HepG2 (cell line): ENCODE measurements at regions not wholly inside any gene's neighbourhood (a gene's known extent, or its start where the extent isn't known, plus 50 kb on each side); places are given as distances from the start of the nearest gene placed in this dataset.

Source experiments
- ATAC-seq: fragments of 200-7000 bp; cut with Tn5 transposase; 3 replicates; pipeline ENCODE4 v1.9.1; 2020; ENCODE audit warnings: mild to moderate bottlenecking, moderate library complexity
- BruUV-seq: library from RNA; stranded (reverse); fragments of 400-500 nt; replicated peaks from 2 replicates; lab custom pipeline; 2021; lab: Mats Ljungman, UMichigan
- CTCF ChIA-PET: fragments of 300-600 bp; formaldehyde crosslinking; extraction: SDS; loops from one replicate; lab custom pipeline; 2021; ENCODE audit warnings: low total read pairs, inconsistent platforms, low intra/inter-chr PET ratio; lab: Yijun Ruan, JAX
- POLR2A ChIA-PET: fragments of 350-600 bp; sonication (Branson Sonifier 250); formaldehyde crosslinking; loops from one replicate; lab custom pipeline; 2020; ENCODE audit warnings: antibody characterized with exemption, inconsistent platforms; lab: Yijun Ruan, JAX
- DNase-seq: peaks from one replicate; pipeline ENCODE4 v3.0.0-alpha.2; 2015; ENCODE audit warnings: low spot score
- FAIRE-seq: peaks from 3 replicates; lab custom pipeline; 2011; peaks lifted over from hg19 to GRCh38; lab: Jason Lieb, UNC
- H2AFZ ChIP-seq: one replicate; pipeline ENCODE4 v1.6.1; 2011; ENCODE audit warnings: low read length, inconsistent platforms
- H3K27ac ChIP-seq: fragments of 300-600 bp; 3 replicates; pipeline ENCODE4 v1.8.0; 2011; ENCODE audit warnings: mixed run types, mild to moderate bottlenecking, mixed read lengths, low read length, inconsistent platforms; ENCODE audit not compliant: insufficient read depth; ENCODE audit errors: extremely low read length
- H3K27me3 ChIP-seq, 2 experiments: fragments of 200-600 bp in 1 of 2; 2 replicates in 1 of 2; 3 replicates in 1 of 2; pipeline versions ENCODE4 v1.6.0 to v1.8.0; 2011; ENCODE audit warnings: low read length in 2 of 2, mild to moderate bottlenecking in 2 of 2, moderate library complexity in 2 of 2, inconsistent platforms in 1 of 2; ENCODE audit not compliant: insufficient read depth in 2 of 2, control insufficient read depth in 1 of 2
- H3K36me3 ChIP-seq, 2 experiments: fragments of 200-600 bp in 1 of 2; replicated peaks in 1 of 2; 2 replicates in 1 of 2; 3 replicates in 1 of 2; pipeline versions ENCODE4 v1.5.1 to v1.8.0; 2011; ENCODE audit warnings: low read length in 2 of 2, inconsistent platforms in 1 of 2; ENCODE audit not compliant: insufficient read depth in 2 of 2, control insufficient read depth in 1 of 2
- H3K4me1 ChIP-seq: 2 replicates; pipeline ENCODE4 v1.5.1; 2012; ENCODE audit warnings: low read length, inconsistent platforms; ENCODE audit not compliant: insufficient read depth
- H3K4me2 ChIP-seq: 2 replicates; pipeline ENCODE4 v1.6.0; 2011; ENCODE audit warnings: low read depth, low read length, inconsistent platforms
- H3K4me3 ChIP-seq, 3 experiments: fragments of 200-600 bp in 1 of 3; sonication (generic), shearing (Covaris generic) in 1 of 3; replicated peaks in 1 of 3; 2 replicates each; pipeline ENCODE4 v1.5.1; 2011 to 2016; ENCODE audit warnings: low read length in 3 of 3, inconsistent platforms in 2 of 3, low read depth in 2 of 3, mild to moderate bottlenecking in 2 of 3, control low read depth in 1 of 3, mixed read lengths in 1 of 3; ENCODE audit not compliant: insufficient read depth in 1 of 3
- H3K79me2 ChIP-seq: one replicate; pipeline ENCODE4 v1.6.1; 2011; ENCODE audit warnings: low read length, inconsistent platforms; ENCODE audit not compliant: insufficient read depth
- H3K9ac ChIP-seq: 2 replicates; pipeline ENCODE4 v1.6.0; 2011; ENCODE audit warnings: mild to moderate bottlenecking, low read depth, low read length, inconsistent platforms; ENCODE audit not compliant: insufficient read depth
- H3K9me3 ChIP-seq: 2 replicates; pipeline ENCODE4 v1.5.1; 2012; ENCODE audit warnings: mild to moderate bottlenecking, low read length
- H4K20me1 ChIP-seq: 2 replicates; pipeline ENCODE4 v1.6.0; 2011; ENCODE audit warnings: inconsistent platforms, mild to moderate bottlenecking, low read length, moderate library complexity; ENCODE audit not compliant: insufficient read depth
- ATRX ChIP-seq: sonication (generic); formaldehyde crosslinking; IDR thresholded peaks from 2 replicates; pipeline ENCODE4 v1.4.0; 2020; ENCODE audit warnings: missing genetic modification reagents, borderline replicate concordance
- HNF4G ChIP-seq, 2 experiments: sonication (generic) in 1 of 2; formaldehyde crosslinking in 1 of 2; IDR thresholded peaks; 2 replicates each; pipeline versions ENCODE4 v1.4.0 to v1.6.1; 2011 to 2020; ENCODE audit warnings: borderline replicate concordance in 2 of 2, low read depth in 2 of 2, mild to moderate bottlenecking in 2 of 2, low read length in 1 of 2, missing genetic modification reagents in 1 of 2, moderate library complexity in 1 of 2
- MAFF ChIP-seq: IDR thresholded peaks from 2 replicates; pipeline ENCODE4 v1.6.1; 2011; ENCODE audit warnings: low read depth, low read length, improper control_type of control experiment
- MAFK ChIP-seq, 2 experiments: IDR thresholded peaks in 1 of 2; conservative IDR thresholded peaks in 1 of 2; 2 replicates each; pipeline ENCODE4 v1.6.1; 2011; ENCODE audit warnings: improper control_type of control experiment in 2 of 2, low read length in 2 of 2
- SMC3 ChIP-seq: IDR thresholded peaks from 2 replicates; pipeline ENCODE4 v1.6.1; 2011; ENCODE audit warnings: low read length, improper control_type of control experiment
- ZBTB38 ChIP-seq: sonication (generic); formaldehyde crosslinking; IDR thresholded peaks from 2 replicates; pipeline ENCODE4 v1.5.1; 2020; ENCODE audit warnings: mild to moderate bottlenecking, missing genetic modification reagents
- ZFAT ChIP-seq: sonication (generic); formaldehyde crosslinking; conservative IDR thresholded peaks from 2 replicates; pipeline ENCODE4 v1.8.1; 2023; ENCODE audit warnings: missing genetic modification reagents, inconsistent platforms
- ZMYM2 ChIP-seq: sonication (generic); formaldehyde crosslinking; IDR thresholded peaks from 2 replicates; pipeline ENCODE4 v1.8.0; 2022; ENCODE audit warnings: mild to moderate bottlenecking, missing genetic modification reagents
- ZNF101 ChIP-seq: sonication (generic); formaldehyde crosslinking; IDR thresholded peaks from 2 replicates; pipeline ENCODE4 v1.4.0; 2020; ENCODE audit warnings: mild to moderate bottlenecking, low read depth, missing genetic modification reagents, borderline replicate concordance
- ZNF160 ChIP-seq: sonication (generic); formaldehyde crosslinking; IDR thresholded peaks from 2 replicates; pipeline ENCODE4 v1.8.0; 2022; ENCODE audit warnings: mild to moderate bottlenecking, inconsistent platforms, missing genetic modification reagents
- ZXDC ChIP-seq: sonication (generic); formaldehyde crosslinking; IDR thresholded peaks from 2 replicates; pipeline ENCODE4 v1.5.0; 2020; ENCODE audit warnings: mild to moderate bottlenecking, missing genetic modification reagents
- WGBS: methylation state at CpG from one replicate; pipeline ENCODE4 v1.1.6; 2017; ENCODE audit warnings: low lambda C conversion rate; 5-methylcytosine and 5-hydroxymethylcytosine counted together
- in situ Hi-C: cut with HindIII; loops from 2 replicates; pipeline ENCODE4 v1.10.0; 2017; ENCODE audit warnings: low pct_unique_long_range_greater_than_20kb; ENCODE audit not compliant: extremely low pct_ligation_motif_present
- intact Hi-C: fragments of 100-400 bp; cut with micrococcal nuclease; formaldehyde crosslinking; loops from one replicate; pipeline ENCODE4 v1.10.0; 2022; ENCODE audit not compliant: unreplicated experiment

GRCh38 chr10:23994459-23995046, 214.4 kb upstream of the KIAA1217 start (continued):
- TF ChIP-seq ZNF160 (CRISPR knock-in tag) = no peak
- no peak for TF ChIP-seq ZMYM2 (CRISPR knock-in tag)
- no peak for TF ChIP-seq ZFAT (CRISPR knock-in tag)
- TF ChIP-seq SMC3 = peak; percentile 95

GRCh38 chr10:23999445-23999844, 209.5 kb upstream of the KIAA1217 start:
- BruUV-seq = no TSS peak
- Histone ChIP-seq H3K4me1 (no peaks in the 10 kb centered on the region), H3K9me3 (no peaks in the 10 kb centered on the region), H3K27ac (no peak overlapping the region), H3K36me3 (no peaks in the 10 kb centered on the region), H2AFZ (no peak overlapping the region), H3K9ac (no peak overlapping the region), H3K4me2 (no peak overlapping the region), H3K27me3 (no peaks in the 10 kb centered on the region), H3K79me2 (no peaks in the 10 kb centered on the region), H3K4me3 (no peak overlapping the region), H4K20me1 (no peaks in the 10 kb centered on the region)
- DNase-seq (no peak), ATAC-seq (no peak), FAIRE-seq (no peak)
- POLR2A ChIA-PET = no interaction called here
- in situ Hi-C loops = loop anchor here (25.0 kb wide), 1 partner anchor 513 kb away; no protein-coding TSS in a partner anchor
- intact Hi-C loops = no loop called here
- no peak for TF ChIP-seq ZXDC (CRISPR knock-in tag)
- no peak for TF ChIP-seq ATRX
- no peak for TF ChIP-seq HNF4G (IDR thresholded peaks at IDR 0.05; ENCODE audit: borderline replicate concordance, low read depth, low read length)
- no peak for TF ChIP-seq HNF4G (CRISPR knock-in tag; IDR thresholded peaks at IDR 0.05; ENCODE audit: borderline replicate concordance, low read depth)
- peak; percentile 58 to 61; a peak in 3 of 4 replicates for TF ChIP-seq MAFK (conservative IDR thresholded peaks at IDR 0.05 in 1 of 2, IDR thresholded peaks at IDR 0.05 in 1 of 2; ENCODE audit: low read length in 2 of 2)
- TF ChIP-seq MAFF = 0 out of 2 replicates have a peak, but pooled peaks have one; percentile 11
- no peak for TF ChIP-seq ZNF101
- no peak for TF ChIP-seq ZBTB38 (CRISPR knock-in tag)
- WGBS = 63% methylated on average over 9 of the region's 9 CpGs
- CTCF ChIA-PET = no interaction called here
